HL-60 (cell line): ENCODE measurements at regions not wholly inside any gene's neighbourhood (a gene's known extent, or its start where the extent isn't known, plus 50 kb on each side); places are given as distances from the start of the nearest gene placed in this dataset.

Experiments used
- CTCF ChIP-seq: IDR thresholded peaks from one replicate; pipeline ENCODE4 v1.5.1; 2011; ENCODE audit warnings: low read length, control low read depth, inconsistent platforms; ENCODE audit not compliant: insufficient read depth
- GABPA ChIP-seq: IDR thresholded peaks from 2 replicates; pipeline ENCODE4 v1.6.1; 2012; ENCODE audit warnings: low read depth
- POLR2AphosphoS5 ChIP-seq: IDR thresholded peaks from 2 replicates; pipeline ENCODE4 v1.6.1; 2012; ENCODE audit warnings: low read depth
- REST ChIP-seq: IDR thresholded peaks from 2 replicates; pipeline ENCODE4 v1.6.1; 2012; ENCODE audit warnings: low read depth; ENCODE audit not compliant: insufficient replicate concordance

GRCh38 chr22:27028093-27028492 lies 370.7 kb downstream of the MIAT start:
- no peak for TF ChIP-seq GABPA
- no peak for TF ChIP-seq POLR2AphosphoS5
- no peak for TF ChIP-seq CTCF
- peak; percentile 69 for TF ChIP-seq REST
